Endometrium (tissue), 2 donors: ENCODE measurements at regions not wholly inside any gene's neighbourhood (a gene's known extent, or its start where the extent isn't known, plus 50 kb on each side); places are given as distances from the start of the nearest gene placed in this dataset.
"Not testable (repeated sequence)": the region's sequence is repeated elsewhere in the genome, so short reads cannot be mapped to it uniquely, and the experiment has no call there.

Experiments
- FAIRE-seq: peaks from 2 replicates; lab custom pipeline; 2012; peaks lifted over from hg19 to GRCh38; lab: Jason Lieb, UNC
- donor health status: control.
- donor health status: control.

DNA sequence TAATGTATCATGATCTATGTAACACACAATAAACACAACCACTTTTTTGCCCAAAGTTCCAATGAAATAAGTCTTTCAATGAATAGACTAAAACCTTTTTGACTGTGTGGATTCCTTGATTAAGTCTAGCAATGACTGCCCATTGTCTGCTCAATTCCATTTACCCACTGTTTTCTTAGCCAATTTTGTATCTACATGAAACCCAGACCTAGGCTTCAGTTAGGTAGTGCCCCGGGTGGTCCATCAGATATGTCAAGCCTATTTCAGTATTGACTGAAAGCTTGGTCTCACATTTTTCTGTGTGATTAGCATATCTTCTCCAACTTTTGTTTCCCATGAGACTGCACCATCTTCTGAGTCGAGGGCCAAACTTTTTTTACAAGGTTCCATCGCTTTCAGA is 615.0 kb downstream of the C6orf118 start:
- FAIRE-seq, result no peak

GRCh38 chr6:164693944-164694343 is 615.5 kb downstream of the C6orf118 start:
- no peak for FAIRE-seq

- no peak for FAIRE-seq
Measured at GRCh38 chr6:164692772-164693510, 616.5 kb downstream of the C6orf118 start.

- FAIRE-seq, result no peak
Measured at GRCh38 chr6:164690702-164691500, 618.5 kb downstream of the C6orf118 start.

GRCh38 chr6:164690241-164690640 is 619.2 kb downstream of the C6orf118 start:
- FAIRE-seq, result no peak

- FAIRE-seq, result no peak
Measured at GRCh38 chr6:164665328-164665727, 644.1 kb downstream of the C6orf118 start.

DNA sequence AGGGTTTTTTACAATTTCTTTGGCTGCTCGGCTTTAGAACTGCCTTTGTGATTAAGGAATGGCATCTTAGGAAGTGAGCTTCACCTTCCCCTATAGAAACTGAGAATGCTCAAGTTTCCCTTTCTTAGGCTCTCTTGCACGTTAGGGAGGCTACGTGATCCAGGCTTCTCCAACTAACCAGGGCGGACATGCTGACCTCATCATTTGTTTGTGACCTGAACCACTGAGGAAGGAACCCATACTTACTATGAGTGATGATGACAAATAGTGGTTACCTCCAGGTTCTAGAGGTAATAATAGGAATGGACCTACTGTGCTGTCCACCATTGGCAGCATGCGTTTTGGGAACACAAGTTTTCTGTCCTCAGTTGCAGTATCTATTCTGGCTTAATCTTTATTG is 645.8 kb downstream of the C6orf118 start:
- no peak for FAIRE-seq

GRCh38 chr6:164661716-164662115 is 647.7 kb downstream of the C6orf118 start:
- no peak for FAIRE-seq

DNA sequence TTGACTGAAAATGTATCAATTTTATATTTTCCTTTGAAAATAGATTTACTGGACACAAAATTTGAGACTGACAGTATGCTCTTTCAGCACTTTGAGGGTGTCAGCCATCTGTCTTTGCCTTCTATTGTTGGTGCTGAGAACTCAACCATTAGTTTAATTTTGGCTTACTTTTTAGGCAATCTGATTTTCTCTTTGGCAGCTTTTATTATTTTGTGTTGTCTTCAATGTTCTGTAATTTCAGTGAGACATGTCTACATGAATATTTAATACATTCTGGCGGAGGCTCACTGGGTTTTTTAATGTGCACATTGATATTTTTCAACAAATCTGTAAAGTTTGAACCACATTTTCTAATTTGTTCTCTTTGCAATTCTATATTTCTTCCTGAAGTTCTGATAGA is 648.6 kb downstream of the C6orf118 start:
- no peak for FAIRE-seq

GRCh38 chr6:164640956-164641355 is 668.4 kb downstream of the C6orf118 start:
- FAIRE-seq, result no peak

DNA sequence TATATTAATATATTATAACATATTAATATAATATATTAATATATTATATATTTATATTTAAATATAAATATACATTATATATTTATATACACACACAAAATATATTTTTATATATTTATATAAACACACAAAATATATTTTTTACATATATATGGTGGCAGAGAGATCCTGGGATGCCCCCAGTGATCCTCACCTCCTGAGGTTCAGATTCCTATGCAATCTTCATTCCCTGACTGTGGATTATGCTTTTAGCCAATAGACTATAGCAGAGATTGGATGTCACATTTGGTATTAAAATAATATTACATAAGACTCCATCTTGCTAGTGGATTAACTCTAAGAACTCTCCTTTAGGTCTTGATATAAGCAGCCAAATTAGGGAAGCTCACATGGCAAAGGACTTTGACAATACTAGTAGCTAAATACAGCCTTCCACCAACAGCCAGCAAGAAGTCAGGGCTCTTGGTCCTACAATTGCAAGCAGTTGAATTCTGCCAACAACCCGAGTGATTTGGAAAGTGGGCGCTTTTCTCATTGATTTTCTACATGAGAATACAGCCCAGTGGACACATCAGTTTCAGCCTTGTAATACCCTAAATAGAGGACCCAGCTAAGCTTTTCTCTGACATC is 681.0 kb downstream of the C6orf118 start:
- FAIRE-seq, result no peak

DNA sequence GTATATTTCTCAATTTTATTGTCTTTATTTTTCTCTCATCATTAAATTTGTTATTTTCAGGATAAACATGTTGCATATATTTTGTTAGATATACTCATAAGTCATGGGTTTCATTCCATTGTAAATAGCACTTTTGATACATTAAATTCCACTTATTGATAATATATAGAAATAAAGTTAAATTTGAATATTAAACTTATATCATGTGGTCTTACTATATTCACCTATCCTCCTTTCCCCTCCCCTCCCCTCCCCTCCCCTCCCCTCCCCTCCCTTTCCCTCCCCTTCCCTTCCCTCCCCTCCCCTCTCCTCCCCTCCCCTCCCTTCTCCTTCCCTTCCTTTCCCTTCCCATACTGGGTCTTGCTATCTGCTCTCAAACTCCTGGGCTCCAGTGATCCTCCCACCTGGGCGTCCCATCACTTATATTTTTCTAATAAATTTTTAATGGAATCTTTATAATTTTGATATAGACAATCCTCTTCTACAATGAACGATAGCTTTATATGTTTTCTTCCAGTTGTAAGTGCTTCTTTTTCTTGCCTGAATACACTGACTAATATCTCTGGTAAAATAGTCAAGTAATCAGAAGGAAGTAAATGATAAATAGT is 692.4 kb downstream of the C6orf118 start:
- no peak for FAIRE-seq

GRCh38 chr6:164612751-164613150 is 696.7 kb downstream of the C6orf118 start:
- FAIRE-seq, result no peak

- not testable (repeated sequence) for FAIRE-seq
Measured at GRCh38 chr6:164610859-164611258, 698.5 kb downstream of the C6orf118 start.

GRCh38 chr6:164602415-164602814 is 707.0 kb downstream of the C6orf118 start:
- not testable (repeated sequence) for FAIRE-seq

GRCh38 chr6:164581563-164581962 is 727.8 kb downstream of the C6orf118 start:
- no peak for FAIRE-seq

- FAIRE-seq, result no peak
Measured at GRCh38 chr6:164579035-164579434, 730.4 kb downstream of the C6orf118 start.

DNA sequence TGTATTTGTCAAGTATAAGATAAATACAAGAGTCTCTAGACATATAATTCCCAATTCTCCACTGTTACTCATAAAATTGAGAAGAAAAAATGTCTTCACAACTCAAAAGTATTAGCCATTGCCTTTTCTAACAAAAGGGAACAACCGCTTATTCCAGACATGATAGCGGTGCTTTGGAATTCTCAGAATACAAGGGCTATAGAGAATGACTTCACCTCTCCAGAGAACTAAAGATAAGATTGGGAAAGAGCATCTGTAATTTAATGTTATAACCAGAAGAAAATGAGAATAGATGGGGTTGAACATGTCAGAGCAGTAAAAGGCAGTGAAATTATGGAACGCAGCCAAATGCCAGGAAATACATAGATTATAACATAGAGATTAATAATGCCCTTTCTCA is 730.8 kb downstream of the C6orf118 start:
- no peak for FAIRE-seq

GRCh38 chr6:164570801-164571200 is 738.6 kb downstream of the C6orf118 start:
- no peak for FAIRE-seq

DNA sequence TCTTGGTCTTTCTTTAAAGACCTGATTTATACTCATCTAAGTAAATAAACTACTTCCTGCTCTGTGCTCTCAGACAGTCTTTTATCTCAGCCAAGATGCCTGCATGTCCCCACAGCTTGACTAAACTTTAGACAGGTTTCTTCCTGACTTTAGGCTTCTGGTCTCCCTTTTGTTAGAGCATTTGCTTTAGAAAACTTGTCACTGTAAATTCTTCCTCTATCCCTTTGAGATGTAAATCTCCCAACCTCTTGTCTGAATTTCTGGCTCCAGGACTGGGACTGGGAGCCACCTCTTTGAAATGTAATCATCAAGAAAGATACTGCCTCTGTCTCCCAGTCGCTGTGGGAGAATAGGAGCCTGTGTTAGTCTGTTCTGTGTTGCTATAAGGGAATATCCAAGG is 739.9 kb downstream of the C6orf118 start:
- no peak for FAIRE-seq

DNA sequence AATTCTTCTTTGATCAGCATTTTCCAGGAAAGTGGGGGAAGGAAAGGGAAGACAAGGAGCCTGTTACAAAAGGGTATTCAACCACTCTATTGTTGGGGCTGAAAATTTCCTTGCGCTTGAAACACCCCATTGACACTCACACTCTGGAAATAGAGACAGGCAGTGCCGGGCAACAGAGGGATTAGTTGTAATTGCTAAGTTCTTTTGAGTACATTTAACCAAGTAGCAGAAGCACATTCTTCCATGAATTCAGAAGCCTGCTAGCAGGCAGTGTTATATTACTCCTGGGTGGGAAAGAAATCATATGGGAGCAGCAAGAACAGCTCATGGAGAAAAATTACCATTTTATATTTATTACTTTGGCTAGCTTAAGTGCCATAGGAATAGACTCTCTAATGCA is 745.5 kb downstream of the C6orf118 start:
- FAIRE-seq, result no peak

GRCh38 chr6:164561656-164562055 is 747.7 kb downstream of the C6orf118 start:
- FAIRE-seq, result no peak
